ENCODE measurements at regions not wholly inside any gene's neighbourhood (a gene's known extent, or its start where the extent isn't known, plus 50 kb on each side); places are given as distances from the start of the nearest gene placed in this dataset.

- H3K9ac ChIP-seq (ENCODE audit: low read depth, low read length): no peak overlapping the region
- H2AK5ac ChIP-seq (ENCODE audit: low read depth, low read length): no peak overlapping the region
- ChIA-PET POLR2A (ENCODE audit: unreplicated experiment) (no interaction called here), CTCF (no interaction called here)
- no peak overlapping the region for H4K5ac ChIP-seq (ENCODE audit: low read depth, low read length)
- in situ Hi-C loops (cut with MboI; ENCODE audit: low sequenced_read_pairs): no loop called here
- H3K56ac ChIP-seq (ENCODE audit: extremely low read depth, insufficient read depth, low read length): no peak overlapping the region
- 0% methylated on average over 1 of the region's 2 CpGs; no CpG with 5 or more reads in 1 of the 2 experiments for WGBS, 2 experiments (ENCODE audit: extremely low coverage in 2 of 2, insufficient read length in 1 of 2)
- H3K36me3 ChIP-seq (ENCODE audit: control insufficient read depth, insufficient read depth, low read length): no peaks in the 10 kb centered on the region
- no TSS peak for BruUV-seq (replicated peaks)
- H2AK9ac ChIP-seq (replicated peaks; ENCODE audit: low read depth, low read length, poor library complexity): no peak overlapping the region
- no peaks in the 10 kb centered on the region for H3K9me1 ChIP-seq (ENCODE audit: insufficient read depth, low read length)
- no peak overlapping the region for H2BK120ac ChIP-seq (ENCODE audit: low read depth, low read length)
- H4K91ac ChIP-seq (ENCODE audit: insufficient read depth, low read depth, low read length): no peak overlapping the region
- H3K18ac ChIP-seq (ENCODE audit: low read depth, low read length): no peak overlapping the region
- DNase-seq (no peak), ATAC-seq (ENCODE audit: low read depth) (no peak)
- TF ChIP-seq CHD1 (IDR thresholded peaks at IDR 0.05; ENCODE audit: low read depth, low read length): no peak
- no peak for TF ChIP-seq ELK1 (IDR thresholded peaks at IDR 0.05; ENCODE audit: borderline replicate concordance, low read depth, low read length)
- TF ChIP-seq POLR2A (IDR thresholded peaks at IDR 0.05; ENCODE audit: low read depth, low read length): no peak
- TF ChIP-seq FOS (IDR thresholded peaks at IDR 0.05; ENCODE audit: low read depth, low read length): no peak
- no peak for TF ChIP-seq SMC3 (IDR thresholded peaks at IDR 0.05; ENCODE audit: low read depth, low read length)
- no peak for TF ChIP-seq MAFK (IDR thresholded peaks at IDR 0.05; ENCODE audit: low read depth, low read length)
- no peak for TF ChIP-seq RAD21 (IDR thresholded peaks at IDR 0.05; ENCODE audit: low read length)
- no peak for TF ChIP-seq MXI1 (IDR thresholded peaks at IDR 0.05; ENCODE audit: borderline replicate concordance, low read depth, low read length)
- TF ChIP-seq CTCF (conservative IDR thresholded peaks at IDR 0.05; ENCODE audit: low read depth, low read length): no peak
- TF ChIP-seq CEBPB (IDR thresholded peaks at IDR 0.05; ENCODE audit: low read depth, low read length): no peak
- no peak for TF ChIP-seq RFX5 (IDR thresholded peaks at IDR 0.05; ENCODE audit: low read depth, low read length)
- TF ChIP-seq NFE2L2 (IDR thresholded peaks at IDR 0.05; ENCODE audit: low read depth, low read length): no peak
- no peak for TF ChIP-seq BHLHE40 (IDR thresholded peaks at IDR 0.05; ENCODE audit: low read depth, low read length)
- no peak overlapping the region for H3K14ac ChIP-seq (replicated peaks; ENCODE audit: low read depth, low read length)
- no peak overlapping the region for H3K4me3 ChIP-seq (ENCODE audit: insufficient read depth, low read depth, low read length)
- H3K4me1 ChIP-seq (ENCODE audit: control insufficient read depth, insufficient read depth, low read length): no peaks in the 10 kb centered on the region
- intact Hi-C loops (cut with micrococcal nuclease): no loop called here
- H3K27ac ChIP-seq (ENCODE audit: insufficient read depth, low read length): no peak overlapping the region
- no peak overlapping the region for H4K8ac ChIP-seq (ENCODE audit: low read depth in 2 of 2, low read length in 2 of 2)
- no peak overlapping the region for H2BK5ac ChIP-seq (ENCODE audit: low read depth, low read length, poor library complexity, severe bottlenecking)
- H3K4ac ChIP-seq (ENCODE audit: low read depth, low read length): no peak overlapping the region
- no peak overlapping the region for H3K4me2 ChIP-seq (ENCODE audit: low read depth, low read length)
- H4K20me1 ChIP-seq (ENCODE audit: insufficient read depth, low read length): no peaks in the 10 kb centered on the region
- H2AFZ ChIP-seq (replicated peaks; ENCODE audit: low read length, poor library complexity): no peak overlapping the region
- no peaks in the 10 kb centered on the region for H3K79me1 ChIP-seq (ENCODE audit: low read depth in 1 of 2, low read length in 2 of 2)
- no peak overlapping the region for H2BK15ac ChIP-seq (ENCODE audit: low read depth, low read length)
- H3K27me3 ChIP-seq (ENCODE audit: control insufficient read depth, insufficient read depth, low read length): no peaks in the 10 kb centered on the region
- H3K9me3 ChIP-seq (ENCODE audit: control insufficient read depth, insufficient read depth, low read length): peaks cover 2% of the 10 kb centered on the region; the same call in 1 of the 2 replicates
- dilution Hi-C loops (cut with HindIII; ENCODE audit: low sequenced_read_pairs, unreplicated experiment): no loop called here
- H2BK20ac ChIP-seq (ENCODE audit: low read depth, low read length): no peak overlapping the region
- H3K23ac ChIP-seq (ENCODE audit: low read depth, low read length): no peak overlapping the region
Measured at GRCh38 chr4:63901304-63901703, 507.9 kb downstream of the TECRL start.

Measured in IMR-90 (cell line).